EL (cell line): ENCODE measurements at regions not wholly inside any gene's neighbourhood (a gene's known extent, or its start where the extent isn't known, plus 50 kb on each side); places are given as distances from the start of the nearest gene placed in this dataset.
"Not testable (repeated sequence)": the region's sequence is repeated elsewhere in the genome, so short reads cannot be mapped to it uniquely, and the experiment has no call there.

ENCODE experiments used
- DNase-seq: peaks from one replicate; pipeline ENCODE4 v3.0.0-alpha.2; 2016

DNA sequence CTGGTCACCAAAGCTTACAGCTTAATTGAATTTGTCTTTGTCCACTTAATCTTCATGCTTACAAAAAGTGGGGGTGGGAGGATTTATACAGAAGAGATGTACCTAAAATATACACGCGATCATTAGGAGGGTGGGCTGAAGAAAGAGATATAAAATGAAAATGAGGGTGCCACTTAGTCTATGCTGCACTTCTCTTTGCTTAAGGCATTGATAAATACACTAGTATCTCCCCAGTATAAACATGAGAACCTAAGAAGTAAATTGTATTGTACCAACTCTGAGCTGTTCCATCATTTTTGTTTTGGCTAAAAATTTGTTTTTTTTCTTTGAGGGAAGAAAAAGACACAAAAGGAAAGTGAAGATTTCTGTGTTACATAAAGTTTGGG is 170.8 kb upstream of the ZNF217 start:
- DNase-seq = no peak

DNA sequence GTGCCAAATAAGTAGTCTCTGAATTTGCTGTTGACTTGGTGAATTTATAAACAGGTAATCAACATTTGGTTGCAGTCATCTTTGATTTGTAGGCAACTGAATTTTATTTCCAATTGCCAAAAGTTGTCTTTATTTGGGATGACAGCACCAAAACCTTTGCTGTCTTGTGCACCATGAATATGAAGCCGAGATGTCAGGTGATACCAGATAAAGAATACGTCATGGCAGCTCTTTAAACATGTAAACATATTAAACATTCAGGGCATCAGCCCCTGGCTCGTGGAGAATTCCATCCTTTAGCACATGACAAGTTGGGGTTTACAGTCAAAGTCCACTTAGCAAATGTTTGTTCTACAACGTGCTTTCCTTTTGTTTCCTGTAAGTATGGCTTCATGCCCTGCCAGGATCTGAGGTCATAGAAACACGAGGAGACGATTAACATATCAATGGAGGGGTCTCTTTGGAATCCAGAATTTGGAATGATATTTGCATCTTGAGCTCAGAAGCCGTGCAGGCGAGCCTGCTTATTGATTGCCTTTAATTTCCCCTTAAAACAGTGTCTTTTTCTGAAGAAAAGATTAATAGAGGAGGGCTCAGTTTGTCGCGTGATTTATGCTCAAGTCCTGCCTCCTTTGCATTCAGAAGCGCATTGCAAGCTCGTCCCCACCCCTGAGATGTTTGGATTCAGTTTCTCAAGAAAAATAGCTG is 170.2 kb upstream of the ZNF217 start:
- DNase-seq = no peak

DNA sequence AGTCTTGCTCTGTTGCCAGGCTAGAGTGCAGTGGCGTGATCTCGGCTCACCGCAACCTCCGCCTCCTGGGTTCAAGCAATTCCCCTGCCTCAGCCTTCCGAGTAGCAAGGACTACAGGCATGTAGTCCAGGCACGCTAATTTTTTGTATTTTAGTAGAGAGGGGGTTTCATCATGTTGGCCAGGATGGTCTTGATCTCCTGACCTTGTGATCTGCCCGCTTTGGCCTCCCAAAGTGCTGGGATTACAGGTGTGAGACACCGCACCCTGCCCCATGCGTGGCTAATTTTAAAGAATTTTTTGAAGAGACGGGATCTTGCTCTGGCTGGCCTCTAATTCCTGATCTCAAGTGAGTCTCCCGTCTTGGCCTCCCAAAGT is 168.8 kb upstream of the ZNF217 start:
- not testable (repeated sequence) for DNase-seq

DNA sequence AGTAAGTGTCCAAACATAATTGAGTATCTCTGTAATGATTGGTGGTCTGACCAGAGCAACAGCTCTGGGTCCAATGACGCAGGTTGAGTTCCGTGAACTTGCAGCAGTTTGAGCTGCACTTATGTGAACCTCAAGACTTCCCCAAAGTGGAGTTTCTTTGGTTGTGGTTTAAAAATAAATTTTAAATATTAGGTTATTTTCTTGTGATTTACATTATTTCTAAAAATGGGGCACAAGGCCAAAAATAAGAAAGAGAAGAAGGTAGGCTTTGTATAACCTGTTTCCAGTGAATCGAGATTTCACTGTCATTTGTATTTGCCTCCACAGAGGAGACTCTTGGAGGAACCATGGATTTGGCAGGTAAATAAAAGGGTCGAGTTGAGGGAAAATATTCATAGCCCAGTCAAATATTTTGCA is 166.4 kb upstream of the ZNF217 start:
- no peak for DNase-seq

DNA sequence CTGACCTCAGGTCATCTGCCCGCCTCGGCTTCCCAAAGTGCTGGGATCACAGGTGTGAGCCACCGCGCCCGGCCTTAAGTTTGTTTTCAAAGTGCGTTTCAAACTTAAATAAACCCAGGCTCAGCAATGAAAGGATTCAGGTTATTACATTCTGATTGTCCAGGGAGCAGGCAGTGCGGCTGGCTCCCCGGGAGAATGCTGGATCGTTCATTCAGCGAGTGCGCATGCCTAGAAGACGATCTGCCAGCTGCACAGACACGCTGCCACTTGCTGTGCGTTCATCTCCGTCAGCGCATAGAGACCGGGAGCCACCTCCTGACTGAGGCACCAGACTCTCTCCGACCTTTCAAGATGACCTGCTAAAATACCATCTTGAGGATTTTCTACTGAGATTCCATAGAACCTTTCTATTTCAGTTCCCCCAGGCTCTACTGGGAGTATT is 163.9 kb upstream of the ZNF217 start:
- DNase-seq = no peak

DNA sequence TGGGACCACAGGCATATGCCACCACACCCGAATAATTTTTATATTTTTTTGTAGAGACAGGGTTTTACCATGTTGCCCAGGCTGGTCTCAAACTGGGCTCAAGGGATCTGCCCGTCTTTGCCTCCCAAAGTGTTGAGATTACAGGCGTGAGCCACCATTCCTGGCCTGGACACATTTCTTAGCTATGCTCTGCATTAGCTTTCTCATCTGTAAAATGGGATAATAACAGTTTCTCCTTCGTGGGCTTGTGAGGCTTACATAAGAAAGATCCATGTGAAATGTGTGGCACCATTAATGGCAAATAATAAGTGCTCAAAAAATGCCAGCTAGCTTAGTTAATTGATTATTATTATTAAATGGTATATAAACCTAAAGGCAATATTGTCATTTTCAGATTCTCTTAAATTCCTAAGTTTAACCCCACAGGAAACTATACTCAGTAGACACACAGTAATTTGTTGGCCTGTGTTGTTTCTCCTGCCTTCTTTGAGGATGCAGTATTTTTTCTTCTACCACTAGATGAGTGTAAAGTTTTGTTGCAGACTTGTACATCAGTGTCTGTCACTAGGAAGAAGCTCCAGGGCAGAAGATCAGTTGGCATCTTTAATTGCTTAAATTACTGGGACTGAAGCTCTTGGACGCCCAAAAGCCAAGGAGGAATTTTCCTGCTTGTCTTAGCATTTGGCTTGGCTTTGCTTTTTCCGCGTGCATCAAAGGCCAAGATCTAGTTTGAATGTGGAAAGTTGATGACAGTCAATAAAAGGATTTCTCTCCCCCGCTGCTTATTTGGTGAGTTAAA is 162.3 kb upstream of the ZNF217 start:
- no peak for DNase-seq

DNA sequence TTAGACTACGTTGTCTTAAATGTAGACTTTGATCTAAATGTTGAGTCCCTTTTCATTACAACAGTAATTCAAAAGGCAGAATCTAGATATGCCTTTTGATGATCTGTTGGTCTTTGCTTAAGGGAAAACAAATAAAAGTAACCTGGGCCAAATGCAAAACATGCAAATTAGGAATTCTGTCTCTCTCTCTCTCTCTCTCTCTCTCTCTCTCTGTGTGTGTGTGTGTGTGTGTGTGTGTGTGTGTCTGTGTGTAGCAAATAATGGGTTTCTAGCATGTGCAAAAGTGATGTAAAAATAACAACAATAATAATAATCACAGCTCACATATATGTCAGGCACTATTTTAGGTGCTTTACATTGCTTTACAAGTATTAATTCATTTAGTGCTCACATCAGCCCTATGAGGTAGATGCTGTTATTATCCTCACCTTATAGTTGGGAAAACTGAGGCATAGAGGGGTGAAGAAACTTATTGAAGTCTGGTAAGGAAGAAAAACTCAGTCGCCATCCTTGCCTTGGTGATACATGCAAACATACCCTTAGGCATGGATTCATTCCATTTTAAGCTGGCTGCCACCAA is 160.3 kb upstream of the ZNF217 start:
- no peak for DNase-seq

DNA sequence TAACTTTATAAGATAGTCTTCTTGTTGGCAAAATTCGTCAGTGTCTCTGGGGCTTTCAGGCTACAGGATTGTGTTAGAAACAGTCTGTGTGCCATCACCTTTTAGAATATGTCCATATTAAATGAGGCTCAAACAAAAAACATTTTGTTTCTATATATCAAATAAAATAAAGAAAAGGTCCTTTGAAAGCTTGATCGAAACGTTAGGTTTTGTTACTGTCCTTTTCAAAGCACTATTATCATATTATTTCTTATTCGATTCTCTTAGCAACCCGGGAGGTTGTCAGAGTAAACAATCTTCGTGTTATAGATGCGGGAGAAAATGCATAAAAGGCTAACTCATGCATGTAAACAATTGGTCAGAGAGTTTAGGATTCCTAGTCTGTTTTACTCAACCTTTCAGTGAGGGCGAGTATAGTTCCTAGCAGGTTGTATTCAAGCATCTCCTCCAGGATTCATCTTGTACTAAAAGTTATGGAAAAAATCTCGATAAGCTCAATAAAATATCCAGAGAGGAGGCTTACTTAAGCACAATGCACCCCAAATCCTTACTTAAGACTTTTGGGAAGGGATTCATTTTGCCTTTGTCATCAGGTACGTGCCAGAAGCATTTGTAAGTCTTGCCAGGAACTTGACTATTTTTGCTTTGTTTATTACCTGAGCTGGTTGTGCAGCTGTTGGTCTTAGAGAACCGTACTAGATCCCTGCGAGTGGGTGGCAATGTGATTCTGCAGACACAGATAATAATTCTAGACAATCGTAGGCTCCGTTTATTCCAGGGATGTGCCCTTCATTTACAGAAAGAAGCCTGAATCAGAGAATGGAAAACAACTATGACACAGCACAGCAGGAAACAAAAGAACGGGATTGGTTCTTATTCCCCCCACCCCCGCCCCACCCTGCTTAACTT is 159.6 kb upstream of the ZNF217 start:
- no peak for DNase-seq

DNA sequence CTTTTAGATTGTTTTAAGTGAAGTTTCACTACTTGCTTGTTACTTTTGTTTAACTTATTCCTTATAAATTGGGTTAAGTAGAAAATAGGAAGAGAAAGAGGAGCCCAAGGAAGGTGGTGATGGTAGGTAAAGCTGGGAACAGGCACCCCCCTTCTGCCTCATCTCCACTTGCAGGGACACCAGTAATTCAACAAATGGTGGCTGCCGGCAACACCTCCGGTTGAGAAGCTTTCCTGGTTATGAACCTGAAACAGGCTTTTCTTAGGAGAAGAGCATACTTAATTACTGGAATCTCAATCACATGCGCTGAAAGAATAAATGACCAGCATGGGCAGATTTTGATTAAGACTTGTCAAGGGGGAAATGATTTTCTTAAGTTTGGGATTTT is 158.9 kb upstream of the ZNF217 start:
- DNase-seq = no peak

DNA sequence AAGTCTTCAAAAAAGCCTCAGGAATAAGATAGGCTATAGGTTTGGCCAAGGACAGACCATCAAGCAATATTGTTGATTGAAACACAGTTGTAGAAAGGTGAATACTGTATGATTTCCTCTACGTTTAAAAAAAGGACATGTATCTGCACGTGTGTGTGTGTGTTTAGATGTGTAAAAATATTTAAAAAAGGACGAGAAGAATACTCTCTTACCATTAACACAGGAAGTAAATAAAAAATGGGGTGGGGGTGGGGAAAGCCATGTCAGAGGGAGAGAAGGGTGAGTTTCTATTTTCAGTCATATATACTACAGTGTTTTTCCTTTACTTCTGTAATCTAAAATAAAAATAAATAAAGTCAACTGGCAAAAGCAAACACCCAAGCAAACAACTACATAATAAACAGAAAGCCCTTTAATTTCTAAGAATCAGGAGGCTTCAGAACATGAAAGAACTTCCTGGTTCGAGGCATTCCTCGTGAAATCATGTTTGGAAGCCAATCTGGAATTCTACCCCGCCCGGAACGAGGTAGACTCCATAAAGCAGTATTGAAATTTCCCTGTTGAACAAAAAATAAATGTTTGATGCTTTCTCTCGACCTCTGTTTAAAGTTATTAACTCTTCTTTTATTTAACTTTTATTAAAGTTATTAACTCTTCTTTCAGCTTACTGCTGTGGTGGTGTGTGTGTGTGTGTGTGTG is 158.1 kb upstream of the ZNF217 start:
- DNase-seq = no peak

DNA sequence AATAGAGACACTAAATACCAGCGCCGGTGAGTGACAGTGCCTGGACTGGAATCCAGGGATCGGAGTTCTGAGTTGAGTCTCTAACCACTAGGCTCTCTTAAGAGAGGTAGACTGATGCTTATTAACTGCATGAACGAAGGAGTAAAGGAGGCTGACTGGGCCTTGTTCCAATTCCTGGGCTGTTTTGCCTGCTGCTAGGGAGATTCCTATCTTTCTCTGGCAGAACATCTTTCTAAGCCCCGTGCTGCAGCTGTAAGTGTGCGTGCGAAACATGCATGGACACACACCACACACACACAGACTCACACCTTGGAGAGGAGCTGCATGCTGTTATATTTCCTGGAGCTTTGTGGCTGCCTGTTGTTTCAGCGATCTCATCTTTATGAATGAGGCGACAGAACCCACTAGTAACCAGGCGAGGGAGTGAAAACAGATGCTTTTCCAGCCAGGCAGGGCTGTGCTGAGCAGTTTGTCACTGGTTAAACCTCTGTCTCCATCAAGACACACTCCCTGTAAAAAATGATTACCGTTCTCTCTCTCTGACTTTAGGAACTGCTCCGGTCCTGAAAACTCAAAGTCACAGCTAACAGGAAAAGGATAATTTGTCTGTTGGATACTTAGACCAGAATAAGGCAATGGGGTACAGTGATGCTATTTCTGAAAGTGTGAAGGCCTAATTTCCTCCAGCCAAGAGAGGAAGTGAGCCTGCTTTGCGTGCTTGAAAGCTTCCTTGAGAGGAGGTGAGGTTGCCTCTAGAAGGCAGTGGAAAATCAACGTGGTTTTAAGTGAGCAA is 157.4 kb upstream of the ZNF217 start:
- peak; percentile 68 for DNase-seq

DNA sequence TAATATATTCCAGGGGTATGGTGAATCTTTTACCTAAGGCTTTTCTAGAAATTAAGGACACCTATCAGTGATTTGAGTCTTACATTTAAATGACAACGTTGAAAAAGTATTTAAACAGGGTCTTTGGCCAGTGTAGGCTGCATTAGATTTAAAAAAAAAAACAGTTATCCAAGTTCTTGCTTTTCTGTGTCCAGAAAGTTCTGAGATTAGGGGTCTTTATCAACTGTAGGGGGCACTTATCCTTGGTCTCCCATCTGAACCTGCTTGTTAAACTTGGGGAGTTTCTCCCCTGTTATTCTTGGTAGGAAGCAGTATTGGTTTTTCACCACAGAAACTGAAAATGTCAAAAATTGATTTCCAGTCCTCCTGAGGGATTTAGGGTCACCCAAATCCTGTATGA is 155.9 kb upstream of the ZNF217 start:
- DNase-seq = no peak

DNA sequence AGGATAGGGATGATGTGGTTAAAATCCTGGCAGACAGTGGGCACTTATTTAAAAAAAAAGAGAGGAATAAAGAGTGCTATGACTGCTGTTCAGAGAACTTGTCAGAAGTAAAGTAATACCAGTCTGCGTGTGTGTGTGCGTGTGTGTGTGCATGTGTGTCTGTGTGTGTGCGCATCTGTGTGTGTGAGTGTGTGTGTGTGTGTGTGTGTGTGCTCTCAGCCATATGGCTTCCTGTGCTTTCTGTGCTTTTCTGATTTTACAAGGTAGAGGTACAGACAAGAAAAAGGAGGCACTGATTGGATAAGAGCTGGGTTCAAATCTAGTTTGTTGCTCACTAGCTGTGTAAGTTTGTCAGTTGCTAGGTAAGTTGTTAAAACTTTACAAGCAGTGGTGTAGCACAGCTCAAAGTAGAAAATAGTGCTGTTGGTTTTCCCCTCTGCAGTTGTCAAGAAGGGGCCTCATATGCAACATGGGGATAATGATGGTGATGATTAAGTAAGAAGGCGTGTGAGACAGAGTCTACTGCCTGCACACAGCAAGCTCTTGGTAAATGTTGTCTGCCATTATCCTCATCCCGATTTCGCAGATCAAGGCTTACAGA is 155.3 kb upstream of the ZNF217 start:
- peak; percentile 79 for DNase-seq

DNA sequence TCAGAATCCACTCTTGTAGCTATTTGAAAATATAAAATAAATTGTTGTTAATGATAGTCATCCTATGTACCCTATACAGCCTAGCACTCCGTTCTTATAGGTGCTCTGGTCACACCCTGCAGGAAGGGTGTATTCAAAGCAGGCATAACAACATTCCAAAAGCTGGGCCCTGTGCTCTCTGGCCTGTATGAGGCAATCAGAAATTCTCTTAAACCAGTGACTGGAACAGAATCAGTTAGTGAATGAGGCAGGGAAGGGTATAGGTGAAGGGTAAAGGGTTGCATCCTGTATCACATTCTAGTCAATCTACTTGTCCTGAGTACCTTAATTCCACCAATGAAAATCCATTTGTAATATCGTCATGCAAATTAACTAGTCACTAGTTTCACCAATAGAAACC is 154.5 kb upstream of the ZNF217 start:
- no peak for DNase-seq

DNA sequence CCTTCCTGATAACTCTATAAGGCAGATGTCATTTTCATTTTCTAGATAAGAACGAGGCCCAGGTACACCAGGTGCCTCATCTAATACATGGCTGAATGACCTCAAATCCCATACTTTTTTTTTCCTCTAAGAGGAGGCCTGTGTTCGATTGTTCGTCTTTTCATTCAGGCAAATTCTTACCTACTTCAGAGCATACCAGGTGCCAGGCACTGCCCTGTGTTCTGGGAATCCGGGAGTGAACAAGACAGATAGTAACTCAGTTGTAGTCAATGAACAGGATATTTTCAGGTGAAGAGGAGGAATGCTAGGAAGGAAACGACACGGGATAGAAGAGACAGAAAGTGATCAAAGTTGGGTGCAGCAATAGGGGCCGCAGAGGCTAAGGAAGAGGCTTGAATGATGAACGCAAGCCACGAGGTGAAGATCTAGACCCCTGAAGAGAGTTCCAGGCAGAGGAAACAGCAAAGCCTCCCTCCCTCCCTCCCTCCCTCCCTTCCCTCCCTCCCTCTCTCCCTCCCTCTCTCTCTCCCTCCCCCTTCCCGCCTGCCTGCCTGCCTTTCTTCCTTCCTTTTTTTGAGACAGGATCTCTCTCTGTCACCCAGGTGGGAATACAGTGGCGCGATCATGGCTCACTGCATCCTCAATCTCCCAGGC is 150.1 kb upstream of the ZNF217 start:
- DNase-seq = no peak

DNA sequence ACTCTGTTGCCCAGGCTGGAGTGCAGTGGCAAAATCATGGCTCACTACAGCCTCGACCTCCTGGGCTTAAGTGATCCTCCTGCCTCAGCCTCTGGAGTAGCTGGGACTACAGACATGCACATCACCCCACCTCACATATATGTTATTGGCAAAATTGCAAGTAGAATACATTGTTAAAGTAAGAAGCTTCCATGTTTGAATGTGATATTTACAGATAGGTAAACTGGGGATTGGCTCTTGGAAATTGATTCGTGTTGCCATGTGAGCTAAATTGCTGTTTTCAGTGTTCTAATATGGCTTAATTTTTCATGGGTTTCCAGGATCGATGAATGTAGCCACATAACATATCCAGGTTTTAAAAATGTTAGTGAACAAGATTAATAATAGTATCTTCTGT is 149.0 kb upstream of the ZNF217 start:
- no peak for DNase-seq

DNA sequence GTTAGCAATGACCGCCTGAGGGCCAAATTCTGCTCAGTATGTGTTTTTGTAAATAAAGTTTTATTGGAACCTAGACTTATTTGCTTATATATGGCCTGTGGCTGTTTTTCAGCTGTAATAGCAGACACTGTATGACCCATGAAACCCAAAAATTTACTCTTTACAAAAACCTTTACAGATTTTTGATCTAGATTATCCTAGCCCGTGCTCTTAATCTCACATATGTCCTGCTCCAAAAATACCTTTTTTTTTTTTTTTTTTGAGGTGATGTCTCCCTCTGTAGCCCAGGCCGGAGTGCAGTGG is 148.0 kb upstream of the ZNF217 start:
- no peak for DNase-seq

DNA sequence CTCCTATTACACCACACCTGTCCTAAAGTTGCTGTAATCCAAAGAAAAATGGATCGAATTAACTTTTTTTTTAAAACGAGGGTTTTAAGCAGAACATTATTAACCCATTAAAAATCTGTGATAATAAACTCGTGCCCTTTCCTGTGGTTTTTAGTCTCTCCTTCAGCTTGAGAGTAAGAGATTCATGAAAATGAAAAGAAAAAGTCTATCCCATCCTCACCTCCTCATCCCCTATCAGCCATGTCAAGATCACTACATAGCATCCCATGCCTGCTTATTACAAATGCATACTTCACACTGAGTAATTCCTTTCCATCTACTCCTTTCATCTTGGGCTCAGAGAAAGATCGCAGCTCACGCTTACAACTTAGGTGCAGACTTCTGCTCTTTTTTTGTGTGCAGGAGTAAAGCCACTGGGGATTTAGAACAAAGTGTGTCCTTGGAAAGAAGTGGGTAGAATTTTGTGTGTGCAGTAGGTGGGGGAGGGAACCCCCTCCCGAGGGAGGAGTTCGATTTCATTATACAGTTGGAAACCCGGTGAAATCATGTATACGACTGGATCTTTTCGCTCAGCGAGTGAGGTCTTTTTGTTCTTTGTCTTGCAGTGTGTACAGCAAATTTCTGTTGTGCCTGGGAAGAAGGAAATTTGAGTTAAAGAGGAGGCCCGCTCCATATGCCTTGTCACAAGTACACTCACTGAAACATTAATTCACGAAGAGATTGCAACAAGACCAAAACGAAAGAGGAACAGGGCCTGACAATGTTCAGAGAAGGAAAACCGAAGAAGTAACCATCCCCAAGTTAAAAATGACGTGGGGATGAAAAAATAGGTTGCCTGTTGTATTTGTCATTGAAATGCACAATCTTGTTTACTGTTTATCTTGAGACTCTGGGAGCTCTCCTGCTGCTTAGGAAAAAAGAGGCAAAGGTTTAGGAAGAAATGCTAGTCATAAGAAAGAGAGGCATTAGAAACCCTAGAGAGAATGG is 146.5 kb upstream of the ZNF217 start:
- DNase-seq = no peak

DNA sequence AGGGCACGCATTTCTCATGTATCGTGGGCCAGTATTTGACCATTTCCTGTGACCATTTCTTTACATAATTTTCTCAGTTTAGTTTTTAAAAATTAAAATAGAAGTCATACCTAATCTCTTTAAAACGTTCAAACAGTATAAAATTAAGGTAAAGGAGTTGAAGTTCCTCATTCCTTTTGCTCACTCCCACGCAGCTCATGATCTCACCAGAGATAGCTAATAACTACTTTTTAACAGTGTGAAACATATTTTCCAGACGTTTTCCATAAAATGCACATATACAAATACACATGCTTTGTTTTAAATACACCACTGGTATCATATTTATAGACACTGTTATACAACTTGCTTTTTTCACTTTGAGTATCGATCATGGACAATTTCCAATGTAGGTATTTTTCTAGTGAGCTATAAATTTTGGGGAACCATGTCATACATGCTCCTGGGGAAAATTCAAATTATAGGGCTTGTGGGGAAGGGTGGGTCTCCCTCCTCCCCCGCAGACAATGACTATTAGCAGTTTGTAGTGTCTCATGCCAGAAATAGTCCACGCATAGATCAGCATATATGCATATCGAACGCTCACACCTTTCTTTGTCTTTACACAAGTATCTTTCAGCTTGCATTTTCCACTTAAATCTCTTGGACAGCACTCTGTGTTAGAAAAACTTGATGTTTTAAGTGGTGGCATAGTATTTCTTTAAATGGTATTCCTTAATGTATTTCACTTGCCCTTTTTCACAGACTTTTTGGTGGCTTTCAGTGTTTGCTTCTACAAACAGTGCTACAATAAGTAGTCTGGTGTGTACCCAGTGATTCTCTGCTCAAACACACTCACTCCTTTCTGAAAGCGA is 145.5 kb upstream of the ZNF217 start:
- DNase-seq = no peak
